GM21423 (cell line): ENCODE measurements at regions not wholly inside any gene's neighbourhood (a gene's known extent, or its start where the extent isn't known, plus 50 kb on each side); places are given as distances from the start of the nearest gene placed in this dataset.
A peak's percentile ranks its signal among the peaks of the same experiment; 100 is the strongest.

Experiments
- ATAC-seq: cut with Tn5 transposase; IDR thresholded peaks from one replicate; pipeline ENCODE4 v1.9.1; 2021; ENCODE audit warnings: mild to moderate bottlenecking, moderate library complexity; ENCODE audit not compliant: unreplicated experiment

- ATAC-seq, result no peak
Observed at GRCh38 chr3:159850481-159850880, 138.2 kb upstream of the IL12A start.

- ATAC-seq, result no peak
Observed at GRCh38 chr3:159852266-159852665, 136.4 kb upstream of the IL12A start.

GRCh38 chr3:159852821-159853505 is 135.7 kb upstream of the IL12A start:
- peak; percentile 42 for ATAC-seq

GRCh38 chr3:159853506-159853864 is 135.2 kb upstream of the IL12A start:
- ATAC-seq, result no peak

- no peak for ATAC-seq
Observed at GRCh38 chr3:159854500-159855124, 134.0 kb upstream of the IL12A start.

- no peak for ATAC-seq
Observed at GRCh38 chr3:159855599-159856346, 132.9 kb upstream of the IL12A start.

- ATAC-seq, result no peak
Observed at GRCh38 chr3:159856590-159857104, 132.0 kb upstream of the IL12A start.

GRCh38 chr3:159857840-159858239 is 130.8 kb upstream of the IL12A start:
- ATAC-seq, result no peak

GRCh38 chr3:159858650-159859049 is 130.0 kb upstream of the IL12A start:
- no peak for ATAC-seq

GRCh38 chr3:159859424-159859823 is 129.2 kb upstream of the IL12A start:
- ATAC-seq, result no peak

- ATAC-seq, result no peak
Observed at GRCh38 chr3:159859836-159860235, 128.8 kb upstream of the IL12A start.

- ATAC-seq, result peak; percentile 44
Observed at GRCh38 chr3:159860269-159861116, 128.1 kb upstream of the IL12A start.

- peak; percentile 61 for ATAC-seq
Observed at GRCh38 chr3:159861369-159861987, 127.2 kb upstream of the IL12A start.

- ATAC-seq, result no peak
Observed at GRCh38 chr3:159865041-159865579, 123.5 kb upstream of the IL12A start.

GRCh38 chr3:159866201-159866746 is 122.4 kb upstream of the IL12A start:
- no peak for ATAC-seq

GRCh38 chr3:159867372-159867771 is 121.3 kb upstream of the IL12A start:
- ATAC-seq, result no peak

- no peak for ATAC-seq
Observed at GRCh38 chr3:159870723-159871122, 117.9 kb upstream of the IL12A start.

GRCh38 chr3:159872374-159873109 is 116.1 kb upstream of the IL12A start:
- no peak for ATAC-seq

- no peak for ATAC-seq
Observed at GRCh38 chr3:159875116-159875515, 113.5 kb upstream of the IL12A start.
